ENCODE measurements at regions not wholly inside any gene's neighbourhood (a gene's known extent, or its start where the extent isn't known, plus 50 kb on each side); places are given as distances from the start of the nearest gene placed in this dataset.
"Not testable (repeated sequence)": the region's sequence is repeated elsewhere in the genome, so short reads cannot be mapped to it uniquely, and the experiment has no call there.

GRCh38 chr7:150093897-150094296 lies 220.1 kb downstream of the ATP6V0E2 start:
- TF ChIP-seq CTCF (IDR thresholded peaks at IDR 0.05; ENCODE audit: borderline replicate concordance, extremely low read depth, low read length, poor library complexity, severe bottlenecking); EZH2 (IDR thresholded peaks at IDR 0.05; ENCODE audit: borderline replicate concordance, low read depth, low read length, severe bottlenecking): not testable (repeated sequence)
